ENCODE measurements at regions not wholly inside any gene's neighbourhood (a gene's known extent, or its start where the extent isn't known, plus 50 kb on each side); places are given as distances from the start of the nearest gene placed in this dataset.
A peak's percentile ranks its signal among the peaks of the same experiment; 100 is the strongest.

DNA sequence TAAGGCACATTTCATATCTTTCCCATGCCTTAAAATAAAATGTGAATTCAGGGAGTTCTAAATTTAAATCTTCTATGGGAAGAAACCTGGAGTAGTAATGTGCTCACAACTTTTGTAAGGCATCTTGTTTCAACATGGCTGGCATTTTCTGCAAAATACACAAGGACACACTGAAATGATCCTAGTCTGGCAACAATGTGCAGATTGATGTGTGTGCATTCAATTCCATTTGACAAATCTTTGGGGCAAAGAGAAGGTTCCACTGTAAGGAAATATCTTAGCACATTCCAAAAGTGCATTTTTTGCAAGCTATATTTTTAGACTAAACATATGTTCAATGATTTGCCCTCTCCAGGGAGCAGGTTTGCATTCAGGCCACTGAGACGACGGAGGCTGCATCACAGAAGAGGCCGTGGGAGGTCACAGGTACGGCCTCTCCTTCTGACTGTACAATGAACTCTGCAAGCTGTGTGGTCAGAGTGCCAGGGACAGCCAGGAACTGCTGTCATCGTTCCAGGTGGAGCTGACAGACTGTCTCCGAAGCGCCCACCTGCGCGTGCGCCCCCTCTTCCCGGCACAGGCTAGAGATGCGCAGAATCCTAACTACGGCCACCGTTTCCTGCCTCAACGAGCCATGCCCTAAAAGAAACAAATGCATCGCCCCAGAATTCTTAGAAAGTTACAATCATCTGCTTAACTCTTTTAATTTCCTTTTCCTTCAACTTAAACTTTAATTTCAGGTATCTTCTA, 149.2 kb upstream of the POU3F3 start:
- in situ Hi-C loops (cut with HindIII; ENCODE audit: low sequenced_read_pairs) = loop anchor here (5.0 kb wide), 1 partner anchor 57 kb away; no protein-coding TSS in a partner anchor
- no peak for DNase-seq (ENCODE audit: low read depth)
- H3K4me3 ChIP-seq (ENCODE audit: low read depth, low read length) = no peak overlapping the region
- TF ChIP-seq, protein P1, sequence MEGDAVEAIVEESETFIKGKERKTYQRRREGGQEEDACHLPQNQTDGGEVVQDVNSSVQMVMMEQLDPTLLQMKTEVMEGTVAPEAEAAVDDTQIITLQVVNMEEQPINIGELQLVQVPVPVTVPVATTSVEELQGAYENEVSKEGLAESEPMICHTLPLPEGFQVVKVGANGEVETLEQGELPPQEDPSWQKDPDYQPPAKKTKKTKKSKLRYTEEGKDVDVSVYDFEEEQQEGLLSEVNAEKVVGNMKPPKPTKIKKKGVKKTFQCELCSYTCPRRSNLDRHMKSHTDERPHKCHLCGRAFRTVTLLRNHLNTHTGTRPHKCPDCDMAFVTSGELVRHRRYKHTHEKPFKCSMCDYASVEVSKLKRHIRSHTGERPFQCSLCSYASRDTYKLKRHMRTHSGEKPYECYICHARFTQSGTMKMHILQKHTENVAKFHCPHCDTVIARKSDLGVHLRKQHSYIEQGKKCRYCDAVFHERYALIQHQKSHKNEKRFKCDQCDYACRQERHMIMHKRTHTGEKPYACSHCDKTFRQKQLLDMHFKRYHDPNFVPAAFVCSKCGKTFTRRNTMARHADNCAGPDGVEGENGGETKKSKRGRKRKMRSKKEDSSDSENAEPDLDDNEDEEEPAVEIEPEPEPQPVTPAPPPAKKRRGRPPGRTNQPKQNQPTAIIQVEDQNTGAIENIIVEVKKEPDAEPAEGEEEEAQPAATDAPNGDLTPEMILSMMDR (IDR thresholded peaks at IDR 0.05; ENCODE audit: low read depth, low read length, missing control alignments) = no peak

DNA sequence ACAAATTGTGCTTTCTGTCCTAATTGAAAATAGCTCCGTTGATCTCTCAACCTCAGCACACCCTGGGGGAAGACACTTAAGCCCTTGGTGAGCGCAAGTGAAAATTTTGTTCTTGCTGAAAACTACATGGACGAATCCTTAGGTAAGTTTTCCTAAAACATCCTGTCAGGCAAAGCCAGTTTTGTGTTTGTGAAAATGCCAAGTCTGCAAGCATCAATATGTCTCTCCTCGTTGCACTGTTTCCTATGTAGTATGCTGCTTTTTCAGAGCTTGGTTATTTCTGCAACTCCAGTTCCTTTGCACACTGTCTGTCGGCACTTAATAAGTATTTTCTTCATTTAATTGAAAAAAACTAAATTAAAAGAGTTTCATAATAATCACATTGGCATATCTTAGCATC, 146.9 kb upstream of the POU3F3 start:
- in situ Hi-C loops (cut with HindIII; ENCODE audit: low sequenced_read_pairs) = loop anchor here (5.0 kb wide), 1 partner anchor 60 kb away; no protein-coding TSS in a partner anchor
- no peak for DNase-seq (ENCODE audit: low read depth)
- H3K4me3 ChIP-seq (ENCODE audit: low read depth, low read length) = no peak overlapping the region
- TF ChIP-seq, protein P1 (IDR thresholded peaks at IDR 0.05; ENCODE audit: low read depth, low read length, missing control alignments) = no peak

DNA sequence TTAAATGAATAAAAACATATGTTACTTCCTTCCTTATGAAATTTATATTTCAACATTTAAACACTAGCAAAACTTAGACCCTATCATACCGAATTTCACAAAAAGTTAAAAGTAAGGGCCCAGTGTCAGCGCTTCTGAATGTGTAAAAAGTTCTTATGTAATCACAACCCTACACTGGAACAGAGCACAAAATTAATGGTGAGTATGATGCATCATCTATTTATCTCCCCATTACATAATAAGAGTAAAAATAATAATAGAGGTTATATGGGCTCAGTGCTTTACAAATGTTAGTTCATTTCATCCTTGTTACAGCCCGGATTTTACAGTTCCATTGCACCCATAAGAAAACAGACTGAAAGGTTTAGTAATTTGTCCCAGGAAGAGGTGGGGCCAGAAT, 144.9 kb upstream of the POU3F3 start:
- TF ChIP-seq, protein P1 (IDR thresholded peaks at IDR 0.05; ENCODE audit: low read depth, low read length, missing control alignments) = no peak
- no peak for DNase-seq (ENCODE audit: low read depth)
- H3K4me3 ChIP-seq (ENCODE audit: low read depth, low read length) = no peak overlapping the region
- in situ Hi-C loops (cut with HindIII; ENCODE audit: low sequenced_read_pairs) = loop anchor here (5.0 kb wide), 1 partner anchor 62 kb away; no protein-coding TSS in a partner anchor

DNA sequence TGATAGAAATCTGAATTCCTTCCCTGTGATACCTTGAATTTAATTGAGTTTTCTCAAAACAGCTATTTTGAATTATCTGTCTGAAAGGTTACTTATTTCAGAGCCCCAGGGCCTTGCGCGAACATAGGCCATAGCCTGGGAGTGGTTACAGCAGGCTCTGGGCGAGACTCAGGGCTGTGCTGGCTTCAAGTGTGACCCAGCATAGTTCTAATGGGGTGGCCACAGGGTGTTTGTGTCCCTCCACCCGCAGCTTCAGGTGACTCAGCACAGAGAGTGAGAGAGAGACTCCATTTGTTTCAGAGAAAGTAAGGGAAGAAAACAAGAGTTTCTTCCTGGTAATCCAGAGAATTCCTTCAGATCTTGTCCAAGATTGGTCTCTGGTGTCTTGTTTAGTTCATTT, 137.9 kb upstream of the POU3F3 start:
- no peak for DNase-seq (ENCODE audit: low read depth)
- TF ChIP-seq, protein P1 (IDR thresholded peaks at IDR 0.05; ENCODE audit: low read depth, low read length, missing control alignments) = no peak
- in situ Hi-C loops (cut with HindIII; ENCODE audit: low sequenced_read_pairs) = no loop called here
- no peak overlapping the region for H3K4me3 ChIP-seq (ENCODE audit: low read depth, low read length)

DNA sequence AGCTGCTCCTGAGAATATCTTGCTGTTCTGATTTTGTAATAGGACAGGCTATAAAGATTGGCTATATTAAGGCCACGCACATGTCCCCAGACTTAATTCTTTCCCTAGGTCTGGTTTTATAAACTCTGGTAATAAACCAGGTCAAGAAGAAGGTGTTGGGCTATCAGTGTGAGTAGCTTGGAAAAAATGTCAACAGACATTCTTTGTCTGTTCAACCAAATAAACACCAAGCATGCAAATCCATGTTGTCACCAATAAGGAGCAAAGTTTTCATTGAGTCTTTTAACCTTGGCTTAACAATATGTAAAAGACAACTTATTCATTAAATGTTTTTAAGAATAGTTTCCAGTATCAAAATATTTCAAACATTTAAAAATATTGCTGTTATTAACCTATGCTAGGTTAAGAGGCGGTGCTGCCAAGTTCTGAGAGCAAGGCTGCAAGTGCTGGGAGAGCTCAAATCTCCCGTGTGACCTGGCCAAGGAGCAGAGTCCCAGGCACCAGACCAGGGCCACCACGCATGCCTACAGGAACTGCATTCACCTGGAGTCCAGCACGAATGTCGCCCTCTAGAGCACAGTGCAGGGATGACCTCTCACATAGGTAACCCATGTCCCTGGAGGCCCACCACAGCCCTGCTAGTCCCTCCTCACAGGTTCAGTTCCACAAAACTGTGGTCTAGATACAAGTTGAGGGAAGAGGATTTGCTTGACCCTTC, 120.5 kb upstream of the POU3F3 start:
- DNase-seq (ENCODE audit: low read depth) = no peak
- in situ Hi-C loops (cut with HindIII; ENCODE audit: low sequenced_read_pairs) = no loop called here
- TF ChIP-seq, protein P1 (IDR thresholded peaks at IDR 0.05; ENCODE audit: low read depth, low read length, missing control alignments) = peak; percentile 29
- no peak overlapping the region for H3K4me3 ChIP-seq (ENCODE audit: low read depth, low read length)

DNA sequence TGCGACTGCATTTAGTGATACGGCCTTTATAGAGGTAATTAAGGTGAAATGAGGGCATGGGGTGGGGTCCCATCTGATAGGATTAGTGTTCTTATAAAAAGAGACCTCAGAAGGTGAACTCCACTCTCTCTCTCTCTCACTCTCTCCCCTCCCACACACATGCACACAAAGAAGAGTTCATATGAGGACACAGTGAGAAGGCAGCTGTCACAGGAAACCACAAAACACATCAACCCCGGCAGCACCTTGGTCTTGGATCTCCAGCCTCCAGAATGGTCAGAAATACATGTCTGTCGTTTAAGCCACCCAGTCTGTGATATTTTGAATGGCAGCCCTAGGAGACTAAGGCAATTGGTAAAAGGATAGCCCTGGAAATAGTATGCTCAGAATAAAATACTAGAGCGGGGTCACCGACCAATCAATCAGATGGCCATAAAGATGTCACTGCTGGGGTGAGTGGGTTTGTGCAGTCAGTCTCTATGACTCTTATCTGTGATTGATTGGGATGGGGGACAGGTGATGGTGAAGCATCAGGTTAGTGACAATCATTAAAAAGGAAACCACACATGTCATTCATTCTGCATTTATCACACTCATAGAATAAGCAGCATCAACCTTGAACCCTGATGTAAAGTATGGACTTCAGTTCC, 118.9 kb upstream of the POU3F3 start:
- no peak for DNase-seq (ENCODE audit: low read depth)
- TF ChIP-seq, protein P1 (IDR thresholded peaks at IDR 0.05; ENCODE audit: low read depth, low read length, missing control alignments) = no peak
- in situ Hi-C loops (cut with HindIII; ENCODE audit: low sequenced_read_pairs) = no loop called here
- H3K4me3 ChIP-seq (ENCODE audit: low read depth, low read length) = no peak overlapping the region

Measured in astrocyte of the cerebellum (primary cell).